CD1c-positive myeloid dendritic cell (primary cell): ENCODE measurements at regions not wholly inside any gene's neighbourhood (a gene's known extent, or its start where the extent isn't known, plus 50 kb on each side); places are given as distances from the start of the nearest gene placed in this dataset.
"Not testable (repeated sequence)": the region's sequence is repeated elsewhere in the genome, so short reads cannot be mapped to it uniquely, and the experiment has no call there.

ENCODE experiments used
- DNase-seq: peaks from one replicate; pipeline ENCODE4 v3.0.0-alpha.2; 2016; ENCODE audit errors: extremely low spot score

DNA sequence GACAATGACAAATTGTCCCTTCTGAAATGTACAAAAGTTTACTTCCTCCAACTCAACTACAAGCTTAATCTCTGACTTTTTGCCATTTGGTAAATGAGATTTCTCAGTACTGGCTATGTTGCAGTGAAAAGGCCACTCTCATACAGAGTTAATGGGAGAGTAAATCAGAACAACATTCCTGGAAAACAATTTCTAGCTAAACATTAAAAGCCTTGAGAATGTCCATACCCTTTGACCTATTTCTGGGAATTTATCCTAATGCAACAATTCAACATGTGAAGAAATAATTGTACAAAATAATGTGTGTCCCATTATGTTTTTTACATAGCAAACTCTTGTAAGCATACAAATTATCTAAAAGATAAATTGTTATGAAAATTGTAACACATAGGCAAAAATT, 56.3 kb upstream of the SPEF2 start:
- no peak for DNase-seq

DNA sequence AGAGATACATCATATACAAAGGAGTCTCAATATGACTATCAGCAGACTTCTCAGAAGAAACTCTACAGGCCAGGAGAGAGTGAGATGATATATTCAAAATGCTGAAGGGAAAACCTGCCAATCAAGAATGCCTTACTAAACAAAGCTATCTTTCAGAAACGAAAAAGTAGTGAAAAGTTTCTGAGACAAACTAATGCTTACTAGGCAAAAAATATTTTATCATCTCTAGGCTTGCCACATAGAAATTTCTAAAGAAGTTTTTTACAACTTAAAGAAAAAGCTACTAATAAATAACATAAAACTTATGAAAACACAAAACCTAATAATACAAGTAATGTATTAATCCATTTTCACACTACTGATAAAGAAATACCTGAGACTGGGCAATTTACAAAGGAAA, 59.9 kb upstream of the SPEF2 start:
- no peak for DNase-seq

DNA sequence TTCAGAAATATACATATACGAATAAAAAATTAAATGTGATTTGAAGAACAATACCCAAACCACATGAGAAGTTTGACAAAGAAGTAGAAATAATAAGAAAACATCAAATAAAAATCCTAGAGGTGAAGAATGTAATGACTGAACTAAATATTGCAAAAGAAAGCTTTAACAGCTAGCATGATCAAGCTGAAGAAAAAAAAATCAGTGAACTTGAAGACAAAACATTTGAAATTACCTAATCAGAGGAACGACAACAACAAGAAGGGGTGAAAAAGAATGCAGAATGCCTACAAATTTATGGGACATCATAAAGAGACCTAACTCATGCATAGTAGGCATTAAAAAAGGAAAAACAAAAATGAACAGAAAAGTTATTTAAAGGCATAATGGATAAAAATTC, 60.5 kb upstream of the SPEF2 start:
- DNase-seq = no peak

DNA sequence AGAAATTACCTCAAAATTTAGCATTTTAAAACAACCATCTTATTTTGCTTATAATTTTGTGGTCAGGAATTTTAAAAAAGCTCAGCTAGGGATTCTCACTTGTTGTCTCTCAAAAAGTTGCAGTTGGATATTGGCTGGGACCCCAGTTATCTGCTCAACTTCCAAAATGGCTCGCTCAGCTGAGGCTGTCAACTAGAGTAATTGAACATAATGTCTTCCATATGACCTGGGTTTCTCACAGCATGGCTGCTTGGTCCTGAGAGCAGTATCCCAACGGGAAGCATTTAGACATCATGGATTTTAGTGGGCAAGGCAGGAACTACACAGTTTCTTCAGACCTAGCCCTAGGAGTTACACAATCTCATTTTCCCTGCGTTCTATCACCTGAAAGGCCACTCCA, 63.6 kb upstream of the SPEF2 start:
- no peak for DNase-seq

DNA sequence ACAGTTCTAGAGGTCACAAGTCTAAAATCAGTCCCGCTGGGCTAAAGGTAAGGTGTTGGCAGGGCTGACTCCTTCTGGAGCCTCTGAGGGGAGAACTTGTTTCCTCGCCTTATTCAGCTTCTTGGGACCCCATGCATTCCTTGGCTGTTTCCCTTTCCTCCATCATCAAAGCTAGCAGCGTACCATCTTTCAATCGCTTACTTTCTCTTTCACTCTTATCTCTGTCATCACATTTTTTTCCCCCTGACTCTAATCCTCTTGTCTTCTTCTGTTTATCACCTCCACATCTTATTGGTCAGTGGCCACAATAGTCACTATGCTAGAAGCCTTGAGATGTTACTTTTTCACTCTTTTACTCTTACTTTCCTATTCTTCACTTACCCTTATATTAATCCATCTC, 72.5 kb upstream of the SPEF2 start:
- DNase-seq = no peak

DNA sequence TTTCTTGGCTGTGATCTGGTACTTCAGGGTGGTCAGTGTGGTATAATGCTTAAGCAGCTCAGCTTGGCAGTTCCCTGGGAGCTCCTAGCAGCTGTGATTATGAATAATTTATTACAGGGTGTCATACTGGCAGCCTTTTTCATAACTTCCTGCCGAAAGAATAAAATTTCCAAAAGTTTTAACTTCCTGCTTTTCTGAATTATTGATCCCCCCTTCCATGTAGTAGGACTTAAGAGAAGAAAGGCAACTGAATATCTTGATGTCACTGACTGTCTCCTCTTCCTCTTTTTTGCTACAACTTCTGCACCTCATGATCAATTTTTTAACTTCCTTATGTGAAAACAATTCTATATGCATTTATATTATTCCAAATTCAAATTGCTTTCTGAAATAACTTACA, 74.3 kb upstream of the SPEF2 start:
- peak; percentile 18 for DNase-seq

DNA sequence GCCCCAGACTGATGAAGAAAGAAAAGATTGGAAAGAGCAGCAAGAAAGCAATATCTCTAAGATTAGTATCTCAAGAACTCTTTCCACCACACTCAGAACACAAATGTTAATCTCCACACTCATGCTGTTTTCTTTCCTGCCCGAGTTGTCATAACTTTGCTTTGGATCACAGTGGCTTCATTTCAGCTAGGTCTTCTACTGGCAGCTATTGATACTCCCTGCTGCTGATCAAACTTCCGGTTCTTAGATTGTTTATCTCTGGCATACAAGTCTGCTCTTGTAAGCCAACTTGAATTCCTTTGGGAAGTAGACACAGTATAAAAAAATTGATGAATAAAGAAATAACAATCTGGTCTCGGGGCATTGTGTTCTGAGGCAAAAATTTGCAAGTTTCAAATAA, 77.7 kb upstream of the SPEF2 start:
- DNase-seq = no peak

DNA sequence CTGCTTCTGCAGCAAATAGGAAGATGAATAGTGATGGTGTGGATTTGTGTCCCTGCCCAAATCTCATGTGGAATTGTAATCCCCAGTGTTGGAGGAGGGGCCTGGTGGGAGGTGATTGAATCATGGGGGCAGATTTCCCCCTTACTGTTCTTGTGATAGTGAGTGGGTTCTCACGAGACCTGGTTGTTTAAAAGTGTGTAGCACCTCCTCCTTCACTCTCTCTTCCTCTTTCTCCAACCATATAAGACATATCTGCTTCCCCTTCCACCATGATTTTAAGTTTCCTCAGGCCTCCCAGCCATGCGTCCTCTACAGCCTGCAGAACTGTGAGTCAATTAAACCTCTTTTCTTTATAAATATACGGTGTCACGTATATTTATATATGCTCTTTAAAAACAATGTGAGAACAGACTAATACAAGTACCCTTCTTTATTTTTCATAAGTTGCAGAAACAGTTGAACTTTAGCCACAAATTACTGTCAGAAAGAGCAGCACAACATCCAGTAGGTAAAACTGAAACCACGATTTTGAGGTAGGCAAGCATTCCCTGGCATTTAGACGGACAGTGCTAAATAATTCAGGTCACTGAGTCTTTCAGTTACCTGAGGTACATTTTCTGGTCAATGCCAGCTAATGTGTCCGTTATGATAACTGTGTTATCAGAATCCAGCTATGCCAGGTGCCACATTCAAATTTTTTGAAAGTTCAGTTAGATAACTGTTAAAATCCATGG, 79.3 kb upstream of the SPEF2 start:
- DNase-seq = peak; percentile 16

DNA sequence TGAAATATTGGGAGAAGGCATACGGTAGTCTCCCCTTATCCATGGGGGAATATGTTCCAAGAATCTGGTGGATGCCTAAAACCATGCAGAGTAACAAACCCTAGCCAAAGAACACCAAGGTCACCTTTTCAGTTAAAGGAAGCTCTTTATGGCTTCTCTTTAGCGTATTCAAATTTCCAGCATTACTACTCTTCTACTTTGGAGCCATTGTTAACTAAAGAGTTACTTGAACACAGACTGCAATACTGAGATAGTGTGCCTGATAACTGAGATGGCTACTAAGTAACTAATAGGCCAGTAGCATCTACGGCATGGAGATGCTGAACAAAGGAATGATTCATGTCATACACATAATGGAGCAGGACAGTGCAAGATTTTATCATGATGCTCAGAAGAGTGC, 84.5 kb upstream of the SPEF2 start:
- DNase-seq = no peak

DNA sequence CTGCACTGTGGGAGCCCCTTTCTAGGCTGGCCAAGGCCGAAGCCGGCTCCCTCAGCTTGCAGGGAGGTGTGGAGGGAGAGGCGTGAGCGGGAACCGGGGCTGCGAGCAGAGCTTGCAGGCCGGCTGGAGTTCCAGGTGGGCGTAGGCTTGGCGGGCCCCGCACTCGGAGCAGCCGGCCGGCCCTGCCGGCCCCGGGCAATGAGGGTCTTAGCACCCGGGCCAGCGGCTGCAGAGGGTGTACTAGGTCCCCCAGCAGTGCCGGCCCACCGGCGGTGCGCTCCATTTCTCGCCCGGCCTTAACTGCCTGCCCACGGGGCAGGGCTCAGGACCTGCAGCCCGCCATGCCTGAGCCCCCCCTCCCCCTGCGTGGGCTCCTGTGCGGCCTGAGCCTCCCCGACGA, 86.1 kb upstream of the SPEF2 start:
- not testable (repeated sequence) for DNase-seq

DNA sequence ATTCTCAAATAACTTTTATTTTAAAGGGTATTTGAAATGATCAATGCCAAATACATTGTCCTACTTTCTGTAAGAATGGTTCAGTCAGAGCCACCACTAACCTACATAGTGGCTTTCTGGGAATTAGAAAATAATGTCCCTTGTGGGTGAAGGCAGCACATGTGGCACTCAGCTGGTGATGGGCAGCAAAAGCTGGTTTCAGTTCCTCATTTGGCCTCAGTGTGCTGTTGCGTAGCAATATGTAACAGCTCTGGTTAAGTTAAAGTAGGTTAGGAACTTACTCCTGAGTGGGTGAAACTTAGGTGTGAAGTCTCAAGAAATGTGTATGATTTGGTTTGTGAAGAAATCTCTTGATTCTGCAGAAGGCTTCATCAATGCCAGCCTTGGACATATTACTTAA, 99.6 kb upstream of the SPEF2 start:
- peak; percentile 80 for DNase-seq

DNA sequence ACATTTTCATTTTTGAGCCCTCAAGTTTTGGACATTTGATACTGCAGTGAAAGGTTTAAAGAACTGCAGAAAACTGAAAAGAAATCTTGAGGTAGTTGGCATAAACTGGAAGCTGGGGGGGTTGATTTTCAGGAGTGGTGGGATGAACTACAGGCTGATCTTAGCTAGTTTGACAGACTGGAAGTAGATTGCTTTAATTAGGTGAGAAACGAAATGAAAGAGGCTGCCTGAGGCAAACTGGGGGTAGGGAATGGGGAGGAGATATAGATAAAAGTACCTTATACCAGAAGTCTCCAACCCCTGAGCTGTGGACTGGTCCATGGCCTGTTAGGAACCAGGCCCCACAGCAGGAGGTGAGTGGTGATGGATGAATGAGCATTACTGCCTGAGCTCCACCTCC, 101.4 kb upstream of the SPEF2 start:
- DNase-seq = no peak

DNA sequence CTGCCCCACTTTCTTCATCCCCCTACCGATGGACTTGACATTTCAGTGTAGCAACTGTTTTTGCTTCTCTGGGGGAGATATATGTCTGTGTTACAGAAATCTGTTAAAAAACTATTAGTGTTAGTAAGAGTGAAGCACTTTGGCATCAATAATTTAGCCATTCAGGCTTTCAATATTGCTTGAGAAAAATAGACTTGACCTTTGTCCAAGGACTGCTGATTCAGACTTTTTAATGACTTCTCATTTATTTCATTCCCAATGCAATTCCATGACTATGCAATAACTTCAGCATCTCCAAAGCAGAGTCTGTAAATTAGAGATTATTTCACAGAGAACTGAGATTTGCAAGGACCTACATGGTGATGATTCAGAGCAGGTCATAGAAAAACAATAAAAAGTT, 104.1 kb upstream of the SPEF2 start:
- DNase-seq = no peak

DNA sequence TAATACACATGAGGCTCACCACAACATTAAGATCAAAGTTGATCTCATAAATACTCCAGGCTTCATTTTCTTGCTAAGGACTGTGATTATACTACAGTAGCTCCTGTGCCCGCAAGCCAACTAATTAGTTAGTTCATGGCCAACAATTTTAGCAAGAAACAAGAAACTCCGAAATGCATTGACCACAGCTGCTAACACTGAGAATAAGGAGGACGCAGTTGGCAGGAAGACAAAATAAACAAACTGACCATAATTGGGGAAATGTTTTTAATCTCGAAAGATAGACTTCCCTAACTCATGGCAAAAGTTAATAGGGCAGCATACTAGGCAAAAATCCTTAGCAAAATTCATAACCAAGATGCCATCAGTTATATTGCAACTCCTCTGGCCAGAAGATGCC, 115.5 kb upstream of the SPEF2 start:
- DNase-seq = no peak

DNA sequence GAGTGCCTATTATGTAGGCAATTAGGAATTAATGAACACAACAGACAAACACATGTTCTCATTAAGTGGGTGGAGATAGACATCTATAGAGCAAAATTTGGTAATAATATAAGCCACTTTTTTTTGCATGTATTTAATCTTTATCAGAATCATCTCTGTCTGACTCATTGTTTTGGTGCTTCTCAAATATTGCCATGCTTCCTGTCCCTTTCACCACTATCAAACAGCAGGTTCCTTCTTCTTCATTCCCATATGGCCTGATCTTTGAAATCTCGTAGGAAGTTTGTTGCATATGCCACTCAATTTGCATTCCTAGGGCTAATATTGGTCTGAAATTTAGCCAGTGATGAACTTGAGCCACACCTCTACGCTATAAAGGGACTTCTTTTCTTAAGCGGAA, 128.9 kb upstream of the SPEF2 start:
- DNase-seq = no peak

DNA sequence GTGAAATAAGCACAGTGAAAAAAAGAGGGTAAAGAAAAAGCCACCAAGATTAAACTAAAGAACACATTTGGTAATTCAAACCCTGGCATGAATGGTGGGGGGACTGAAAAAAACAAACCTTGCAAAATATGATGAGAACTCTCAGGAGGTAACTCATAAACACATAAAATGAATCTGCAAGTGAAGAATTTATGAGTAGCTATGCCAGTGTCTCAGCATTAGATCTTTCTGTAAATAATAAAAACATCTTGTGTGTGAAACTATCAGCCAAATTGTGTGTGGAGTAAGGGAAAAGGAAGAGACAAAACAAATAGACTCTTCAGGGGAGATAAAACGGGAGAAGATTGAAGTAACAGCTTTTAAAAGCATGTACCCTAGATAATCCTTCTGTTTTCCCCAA, 129.6 kb upstream of the SPEF2 start:
- DNase-seq = no peak

DNA sequence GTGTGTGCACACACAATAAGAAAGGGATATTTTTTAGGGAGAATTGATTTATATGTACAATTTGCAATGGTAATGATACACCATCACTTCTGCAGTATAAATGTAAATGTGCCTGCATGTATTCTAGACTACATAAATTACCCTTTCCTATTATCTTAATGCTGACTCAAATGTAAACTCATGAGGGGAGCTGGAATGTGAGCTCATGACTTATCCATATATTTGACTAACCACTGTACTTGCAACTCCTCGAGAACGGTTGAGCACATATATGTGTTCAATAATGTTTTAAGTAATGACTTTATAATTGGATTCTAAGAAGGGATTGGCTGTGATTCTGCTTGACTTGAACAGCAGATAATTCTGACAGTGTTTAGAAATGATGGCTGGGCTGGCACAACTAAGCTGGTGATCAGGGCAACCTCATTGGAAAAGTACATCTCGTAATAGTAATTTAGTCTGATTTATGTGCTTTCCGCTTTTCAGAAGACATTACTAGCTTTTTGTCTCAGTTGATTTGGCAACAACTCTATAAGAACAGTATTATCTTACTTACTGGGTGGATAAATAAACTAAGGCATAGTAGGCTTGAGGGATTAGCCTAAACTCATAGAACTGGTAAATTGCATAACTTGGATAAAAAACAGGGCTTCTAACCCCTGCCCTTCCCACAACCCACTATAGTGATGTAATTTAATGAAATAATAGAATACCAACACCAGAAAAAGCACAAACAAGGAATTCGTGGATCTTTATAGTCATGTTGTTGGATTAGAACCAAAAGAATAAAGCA, 130.2 kb upstream of the SPEF2 start:
- no peak for DNase-seq

DNA sequence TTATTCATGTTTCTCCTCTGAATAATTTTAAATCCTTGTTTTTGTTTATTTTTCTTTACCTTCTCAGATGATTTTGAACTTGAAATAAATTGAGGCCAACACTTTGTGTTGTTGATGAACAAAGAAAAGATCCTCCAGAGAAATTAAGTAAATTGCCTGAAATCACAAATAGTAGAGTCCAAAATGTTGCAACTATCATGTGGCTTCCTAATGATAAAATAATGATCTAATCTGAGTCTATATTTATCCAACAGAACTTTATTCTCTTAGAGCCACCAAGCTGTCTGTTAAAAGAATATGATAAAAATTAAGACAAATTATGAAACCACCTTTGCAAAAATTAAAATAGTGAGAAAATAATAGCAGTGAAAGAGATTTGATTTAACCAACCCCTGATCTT, 132.2 kb upstream of the SPEF2 start:
- DNase-seq = no peak

DNA sequence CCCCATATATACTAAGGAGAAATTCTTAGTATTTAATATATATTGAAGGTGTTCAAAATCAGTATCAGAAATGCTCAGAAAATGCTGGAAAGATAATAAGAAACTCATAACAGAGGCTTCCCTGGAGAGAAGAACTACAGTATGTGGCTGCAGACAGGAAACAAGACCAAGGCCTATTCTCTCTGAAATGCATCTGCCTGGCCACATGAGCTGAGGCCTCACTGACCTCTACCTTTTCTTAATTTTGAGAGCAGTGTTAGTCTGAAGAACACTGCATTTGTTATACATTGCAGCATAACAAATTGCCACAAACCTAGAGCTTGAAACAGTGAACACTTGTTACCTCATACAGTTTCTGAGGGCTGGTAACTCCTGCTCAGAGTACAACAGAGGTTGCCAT, 133.4 kb upstream of the SPEF2 start:
- no peak for DNase-seq

DNA sequence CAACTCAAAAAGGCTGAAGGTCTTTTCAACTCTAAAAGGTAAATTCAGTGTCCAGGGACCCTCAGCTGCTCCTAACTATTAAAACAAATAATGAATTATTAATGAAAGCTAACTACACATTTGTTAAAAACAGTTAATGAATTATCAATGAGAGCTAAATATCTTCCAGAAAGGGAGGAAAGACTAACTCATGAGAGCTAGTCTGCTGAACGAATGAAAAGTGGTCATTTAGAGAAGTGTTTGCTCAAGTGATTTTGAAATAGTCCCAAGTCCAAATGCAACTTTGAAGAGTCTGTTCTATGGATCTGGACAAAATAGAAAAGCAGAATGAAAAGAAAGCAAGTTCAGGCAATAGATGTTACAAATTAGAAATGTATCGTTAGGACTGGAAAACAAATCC, 133.9 kb upstream of the SPEF2 start:
- peak; percentile 28 for DNase-seq

DNA sequence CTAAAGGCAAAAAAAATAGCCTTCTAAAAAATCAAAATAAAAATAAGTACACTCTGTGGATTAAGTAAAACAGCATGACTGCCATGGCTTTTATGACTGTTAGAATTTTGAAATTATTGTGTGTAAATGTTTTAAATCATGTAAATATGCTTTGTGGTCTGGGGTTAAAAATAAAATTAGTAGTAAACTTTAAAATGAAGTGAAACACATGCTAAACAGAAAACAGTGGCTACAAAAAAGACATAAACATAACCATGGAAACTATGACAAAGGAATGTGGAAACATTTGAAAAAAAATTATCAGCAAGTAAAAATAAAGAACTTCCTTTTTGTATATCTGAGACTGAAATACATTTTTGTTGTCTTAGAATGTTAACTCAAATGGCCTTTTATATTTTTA, 134.5 kb upstream of the SPEF2 start:
- DNase-seq = peak; percentile 40

DNA sequence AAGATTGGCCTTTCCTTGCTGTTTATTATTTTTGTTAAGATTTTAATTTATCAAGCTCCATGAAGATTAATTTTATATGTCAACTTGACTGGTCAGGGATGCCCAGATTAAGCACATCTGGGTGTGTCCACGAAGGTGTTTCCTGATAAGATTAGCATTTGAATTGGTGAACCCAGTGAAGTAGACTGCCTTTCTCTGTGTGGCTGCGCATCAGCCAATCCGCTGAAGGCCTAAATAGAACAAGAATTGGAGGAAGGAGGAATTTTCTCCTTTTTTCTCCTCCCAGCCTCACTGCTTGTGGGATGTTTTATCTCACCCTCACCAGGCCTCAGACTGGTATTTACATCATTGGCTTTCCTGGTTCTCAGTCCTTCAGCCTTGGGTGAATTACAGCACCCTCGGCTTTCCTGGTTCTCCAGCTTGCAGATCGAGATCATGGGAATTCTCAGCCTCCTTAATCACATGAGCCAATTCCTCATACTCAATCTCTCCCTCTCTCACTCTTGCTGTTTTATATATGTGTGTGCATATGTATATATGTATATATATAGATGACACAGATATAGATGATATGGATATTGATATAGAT, 135.4 kb upstream of the SPEF2 start:
- DNase-seq = no peak
